NCI-H774 (cell line): ENCODE measurements at regions not wholly inside any gene's neighbourhood (a gene's known extent, or its start where the extent isn't known, plus 50 kb on each side); places are given as distances from the start of the nearest gene placed in this dataset.
"Not testable (repeated sequence)": the region's sequence is repeated elsewhere in the genome, so short reads cannot be mapped to it uniquely, and the experiment has no call there.

Source experiments
- DNase-seq: peaks from one replicate; lab custom pipeline; 2025; lab: John Stamatoyannopoulos, UW

DNA sequence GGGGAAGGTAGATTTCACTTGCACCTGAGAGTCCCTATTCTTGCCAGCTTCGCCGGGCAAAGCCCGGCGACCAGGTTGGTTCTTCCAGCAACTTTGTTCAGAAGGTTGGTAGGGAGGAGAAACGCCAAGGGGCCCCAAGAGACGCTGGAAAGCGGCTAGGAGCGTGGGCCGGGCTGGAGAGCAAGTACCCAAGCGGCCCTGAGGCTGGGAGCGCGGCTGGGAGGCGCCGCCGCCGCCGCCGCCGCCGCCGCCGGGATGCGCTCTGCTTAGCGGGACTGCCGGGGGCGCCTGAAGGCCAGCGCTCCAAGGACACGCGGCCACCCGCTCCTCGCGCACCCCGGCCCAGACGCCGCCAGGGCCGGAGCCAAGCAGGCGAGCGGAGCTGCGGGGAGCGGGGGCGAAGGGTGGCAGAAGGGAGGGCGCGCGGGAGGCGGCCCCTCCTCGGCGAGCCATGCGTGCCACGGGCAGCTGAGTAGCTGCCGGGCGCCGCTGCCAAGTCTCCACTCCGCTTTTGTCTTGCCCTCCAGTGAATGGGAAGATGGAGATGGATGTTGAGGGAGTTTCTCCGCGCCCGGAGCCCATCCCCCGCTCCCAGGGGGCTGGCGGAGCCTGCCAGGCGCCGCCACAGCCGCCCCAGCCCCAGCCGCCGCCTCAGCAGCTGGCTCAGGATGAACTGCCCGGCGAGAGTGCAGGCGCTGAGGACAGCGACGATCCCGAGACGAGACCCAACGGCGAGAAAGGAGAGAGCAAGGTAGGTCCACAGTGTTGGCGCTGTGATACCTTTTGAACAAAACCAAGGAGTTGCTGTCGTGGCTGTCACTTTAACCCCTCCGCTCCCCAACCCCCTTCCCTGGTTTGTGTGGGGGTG lies 227.4 kb upstream of the AZI2 start:
- peak; percentile 33 for DNase-seq

DNA sequence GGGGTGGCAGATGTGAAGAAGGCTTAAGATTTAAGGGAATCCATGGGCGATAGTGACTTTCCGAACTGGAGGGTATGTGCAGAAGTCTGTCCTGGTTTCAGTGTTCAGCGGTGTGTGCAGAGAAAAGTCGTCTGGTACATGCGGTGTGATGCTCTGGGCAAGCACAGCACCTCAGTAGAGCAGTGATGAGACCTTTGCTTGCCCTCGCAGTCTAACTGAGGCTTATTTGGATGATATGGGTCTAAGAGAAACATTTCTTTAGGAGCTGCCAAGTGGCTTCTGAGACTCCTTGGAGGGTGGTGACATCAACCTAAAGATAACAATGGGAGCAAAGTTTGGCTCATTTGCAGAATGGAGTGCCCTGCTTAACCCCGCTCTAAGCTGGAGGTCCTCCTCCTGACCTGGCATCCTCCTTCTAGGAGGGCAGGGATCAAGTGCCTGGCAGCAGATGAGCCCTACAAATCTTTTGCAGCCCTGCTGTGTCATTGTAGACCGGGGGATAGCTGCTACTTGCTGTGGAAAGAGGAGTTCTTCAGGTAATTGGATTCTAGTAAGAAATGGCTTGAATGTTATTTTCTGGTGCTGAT lies 228.1 kb upstream of the AZI2 start:
- no peak for DNase-seq

DNA sequence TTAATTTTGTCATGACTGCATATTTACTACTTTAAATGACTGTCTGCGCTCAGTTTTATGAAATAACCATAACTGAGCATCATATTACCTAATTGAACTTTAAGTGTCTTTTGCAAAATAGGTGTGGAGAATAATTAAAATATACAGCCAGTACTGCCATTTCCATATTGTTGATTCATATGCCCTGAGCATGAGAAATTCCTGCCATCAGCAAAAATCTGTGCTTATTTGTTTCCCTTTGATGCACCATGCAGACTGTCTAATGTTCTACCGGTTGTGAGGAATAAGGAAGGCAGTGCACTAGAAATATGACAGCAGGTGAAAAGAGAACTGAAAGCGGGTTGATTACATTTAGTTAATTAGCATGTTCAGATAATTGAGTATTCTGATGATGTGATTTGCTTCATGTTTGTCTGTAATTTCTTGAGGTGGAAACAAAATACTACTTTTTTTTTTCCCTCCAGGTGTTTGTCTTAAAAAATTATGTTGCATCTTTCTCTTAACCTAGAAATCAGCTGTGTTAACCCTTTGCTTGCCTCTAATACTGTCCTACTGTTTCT lies 229.4 kb upstream of the AZI2 start:
- DNase-seq = no peak

DNA sequence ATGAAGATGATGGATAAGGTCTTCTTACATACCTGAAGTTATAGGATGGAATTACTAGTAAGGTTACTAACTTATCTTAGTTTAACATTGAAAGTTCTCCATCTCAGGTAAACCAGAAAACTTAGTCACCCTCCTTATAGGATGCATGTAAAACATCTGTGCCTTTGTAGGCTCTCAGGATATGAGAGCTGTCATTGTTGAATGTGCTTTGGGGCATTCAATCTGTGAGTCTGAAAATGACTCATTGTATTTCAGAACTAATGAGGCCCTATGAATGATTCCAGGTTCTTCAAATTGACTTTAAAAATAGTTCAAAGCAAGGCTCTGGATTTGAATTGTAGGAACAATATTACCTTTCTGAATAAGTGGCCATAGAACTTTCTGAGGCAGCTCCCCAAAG lies 237.7 kb upstream of the AZI2 start:
- no peak for DNase-seq

DNA sequence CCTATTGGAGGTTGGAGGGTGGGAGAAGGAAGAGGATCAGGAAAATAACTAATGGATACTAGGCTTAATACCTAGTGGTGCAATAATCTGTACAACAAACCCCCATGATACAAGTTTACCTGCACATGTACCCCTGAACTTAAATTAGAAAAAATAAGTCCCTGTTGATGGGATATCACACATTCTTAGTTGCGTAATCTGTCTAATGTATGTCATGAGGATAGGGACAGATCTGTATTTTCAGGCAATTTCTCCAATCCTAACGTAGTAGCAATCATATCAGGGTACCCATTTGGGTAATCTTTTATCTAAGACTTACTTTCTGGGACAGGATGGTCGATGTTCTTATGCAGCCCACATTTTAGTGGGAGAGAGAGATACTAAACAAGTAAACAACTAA lies 239.1 kb upstream of the AZI2 start:
- DNase-seq = no peak

DNA sequence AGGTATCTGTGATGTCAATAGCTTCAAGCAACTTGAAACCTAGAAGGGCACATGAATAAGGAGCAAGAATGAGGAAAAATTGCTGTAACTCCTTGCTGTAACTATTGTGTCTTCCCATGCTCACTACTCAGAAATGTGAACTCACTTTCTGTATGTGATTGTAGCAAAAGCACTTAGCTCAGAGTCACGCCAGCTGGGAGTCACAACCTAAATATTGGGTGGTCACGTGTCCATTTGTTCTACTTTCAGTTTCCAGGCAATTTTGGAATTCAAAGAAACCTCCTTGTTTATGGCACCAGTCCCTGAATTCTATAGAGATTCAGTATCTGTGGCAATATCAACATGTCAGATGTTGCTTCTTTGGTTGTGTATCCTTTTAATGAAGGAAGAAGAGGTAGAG lies 241.6 kb upstream of the AZI2 start:
- no peak for DNase-seq

DNA sequence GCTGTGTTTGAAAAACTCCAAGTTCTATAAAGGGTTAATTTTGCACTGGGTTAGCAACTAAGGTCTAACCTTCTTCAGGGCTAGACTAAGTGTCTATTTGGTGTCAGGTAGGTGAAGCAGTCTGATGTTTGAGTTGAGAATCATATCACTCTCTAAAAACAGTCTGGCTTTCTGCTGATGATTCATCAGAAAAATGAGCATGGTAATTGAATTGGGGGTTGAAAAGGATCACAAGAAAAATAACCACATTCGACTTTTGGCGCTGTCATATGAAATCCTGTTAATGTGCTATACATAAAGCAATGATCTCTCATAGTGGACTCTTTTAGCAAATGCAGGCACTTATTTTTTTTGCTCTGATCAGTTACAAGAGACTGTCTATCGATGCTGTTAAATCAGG lies 242.2 kb upstream of the AZI2 start:
- no peak for DNase-seq

DNA sequence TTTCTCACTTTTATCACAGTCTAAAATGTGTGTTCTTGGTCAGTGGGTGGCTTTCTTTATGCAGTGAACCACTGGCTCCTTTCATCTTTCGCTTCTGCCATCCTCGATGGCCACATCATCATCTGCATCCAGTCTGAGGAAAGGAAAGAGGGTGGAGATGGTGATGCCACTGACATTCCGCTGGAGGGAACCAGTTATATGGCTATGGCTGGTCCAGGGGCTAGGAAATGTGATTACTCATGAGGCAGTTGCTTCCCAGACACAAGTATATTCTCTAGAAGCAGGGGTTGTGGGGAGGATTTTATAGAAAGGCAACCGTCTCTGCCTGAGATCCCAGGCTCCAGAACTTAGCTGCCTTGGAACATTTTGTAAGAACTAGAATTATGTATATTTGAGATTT lies 246.7 kb upstream of the AZI2 start:
- no peak for DNase-seq

DNA sequence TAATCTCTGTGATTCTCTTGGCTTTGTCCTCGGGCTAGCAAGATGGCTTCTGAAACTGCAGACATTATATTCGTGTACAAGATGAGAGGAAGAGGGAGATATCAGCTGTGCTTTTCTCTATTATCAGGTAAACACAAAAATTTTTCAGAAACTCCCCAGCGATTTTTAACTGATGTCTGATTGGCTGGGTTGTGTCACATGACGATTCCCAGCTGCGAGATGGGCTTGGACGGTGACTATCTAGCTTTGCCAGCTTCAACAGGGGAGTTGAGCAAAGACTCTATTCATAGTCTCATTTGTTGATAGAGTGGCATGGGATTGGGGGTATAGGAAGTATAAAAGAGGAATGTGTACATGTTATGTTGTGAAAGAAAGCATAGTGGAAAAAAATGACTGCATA lies 248.8 kb upstream of the AZI2 start:
- no peak for DNase-seq

DNA sequence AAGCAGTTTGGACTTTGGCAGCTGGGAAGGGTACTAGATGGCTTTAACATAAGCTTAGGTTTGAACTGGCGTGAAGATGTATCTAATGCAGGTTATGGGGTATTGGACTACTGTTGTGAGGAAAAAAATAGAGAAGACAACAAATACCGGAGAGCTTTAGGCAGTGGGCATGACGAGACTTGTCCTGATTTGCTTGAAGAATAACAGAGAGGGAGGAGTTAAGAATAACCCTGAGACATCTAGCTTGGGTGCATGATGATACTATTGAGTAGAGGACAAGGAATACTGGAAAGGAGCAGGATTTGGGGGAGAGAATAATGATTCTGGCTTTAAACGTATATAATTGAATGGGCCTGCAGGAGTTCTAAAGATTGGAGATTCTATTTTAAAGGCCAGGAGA lies 249.5 kb upstream of the AZI2 start:
- DNase-seq = no peak

DNA sequence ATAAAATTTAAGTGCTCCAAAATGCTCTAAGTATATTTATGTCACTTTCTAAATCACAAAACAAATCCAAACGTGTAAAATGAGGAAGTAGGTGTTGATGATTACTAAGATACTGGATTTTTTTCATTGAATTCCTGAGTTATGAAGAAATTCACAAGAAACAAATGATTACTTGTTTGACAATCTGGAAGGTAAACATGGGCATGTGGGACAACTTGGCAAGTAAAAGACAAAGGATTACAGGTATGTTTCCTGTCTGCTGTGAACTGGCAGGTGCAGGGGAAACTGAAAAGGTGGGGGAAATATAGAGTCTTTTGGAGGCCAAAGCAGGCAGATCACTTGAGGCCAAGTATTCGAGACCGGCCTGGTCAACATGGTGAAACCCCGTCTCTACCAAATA lies 252.7 kb upstream of the AZI2 start:
- DNase-seq = no peak

DNA sequence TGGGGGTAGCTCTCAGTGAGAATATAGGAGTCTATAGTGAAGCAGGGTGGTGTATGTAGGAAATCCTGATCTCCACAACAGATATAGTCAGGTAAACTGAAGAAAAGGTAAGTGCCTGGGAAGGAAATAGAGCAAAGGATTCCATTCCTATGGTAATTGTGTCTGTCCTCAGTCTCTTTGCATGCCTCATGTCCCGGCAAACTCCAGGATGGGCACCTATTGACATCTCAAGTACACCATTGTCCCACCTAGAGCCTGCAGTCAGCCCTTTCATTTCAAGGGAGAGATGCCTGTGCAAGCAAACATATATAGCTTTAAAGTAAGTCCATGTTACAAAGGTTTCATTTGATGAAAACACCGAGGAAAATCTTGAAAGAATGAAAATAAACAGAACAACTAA lies 257.7 kb upstream of the AZI2 start:
- no peak for DNase-seq

DNA sequence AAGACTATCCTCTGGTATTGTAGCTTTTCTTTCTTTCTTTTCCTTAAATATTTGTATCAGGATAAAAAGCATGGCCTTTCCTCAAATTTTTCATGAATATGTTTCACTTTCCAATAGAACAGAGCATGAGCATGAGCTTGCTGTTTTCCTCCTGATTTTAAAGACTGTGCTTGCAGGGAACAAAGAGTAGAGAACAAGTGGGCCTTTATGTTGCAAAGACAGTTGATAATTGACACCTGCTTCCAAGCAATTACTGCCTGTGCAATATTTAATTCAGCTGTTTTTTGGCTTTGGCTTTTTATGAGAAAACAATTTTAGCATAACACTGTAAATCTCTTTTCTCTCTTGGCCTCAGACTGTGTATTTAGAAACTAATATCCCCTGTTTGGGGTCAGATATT lies 263.6 kb upstream of the AZI2 start:
- DNase-seq = peak; percentile 25

DNA sequence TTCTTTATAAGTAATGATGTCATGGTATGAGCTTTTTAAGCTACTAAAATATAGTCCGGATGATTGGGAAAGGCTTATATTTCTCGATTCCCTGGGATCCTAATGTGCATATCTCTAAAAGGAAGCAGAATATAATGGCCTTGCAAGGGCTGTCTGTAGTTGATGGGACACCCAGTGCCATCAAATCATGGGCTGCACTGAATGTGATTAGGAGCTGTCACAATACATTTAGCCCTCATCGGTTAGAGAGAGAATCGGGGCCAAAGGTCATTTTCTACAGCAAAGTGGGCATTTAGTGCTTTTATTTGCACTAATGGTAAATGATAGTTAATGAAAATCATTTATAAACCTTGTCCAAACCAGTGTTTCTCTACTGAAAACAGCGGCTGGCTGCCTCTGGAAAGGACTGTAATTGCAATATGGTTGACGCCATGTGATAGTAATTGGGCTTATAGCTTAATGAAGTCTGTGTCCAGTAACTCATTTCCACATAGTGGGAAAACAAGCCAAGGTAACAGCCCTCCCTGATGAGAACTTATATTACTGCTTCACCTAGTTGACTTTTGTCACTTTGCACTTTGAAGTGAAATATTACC lies 265.0 kb upstream of the AZI2 start:
- no peak for DNase-seq

DNA sequence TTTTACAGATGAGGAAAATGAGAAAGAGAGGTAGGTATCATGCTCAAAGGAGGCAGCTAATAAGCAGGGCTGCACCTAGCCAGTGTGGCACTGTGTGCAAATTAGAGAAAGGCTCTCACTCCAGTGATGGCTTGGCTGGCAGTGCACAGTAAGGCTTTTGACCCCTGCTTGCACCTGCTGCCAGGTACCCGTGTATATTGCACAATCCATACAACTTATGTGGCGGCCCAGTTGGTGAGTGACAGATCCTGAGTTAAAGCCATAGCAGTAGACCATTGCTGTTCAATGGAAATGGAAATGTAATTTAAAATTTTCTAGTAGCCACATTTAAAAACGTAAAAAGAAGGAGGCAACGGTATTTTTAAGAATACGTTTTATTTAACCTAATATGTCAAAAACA lies 266.4 kb upstream of the AZI2 start:
- no peak for DNase-seq

DNA sequence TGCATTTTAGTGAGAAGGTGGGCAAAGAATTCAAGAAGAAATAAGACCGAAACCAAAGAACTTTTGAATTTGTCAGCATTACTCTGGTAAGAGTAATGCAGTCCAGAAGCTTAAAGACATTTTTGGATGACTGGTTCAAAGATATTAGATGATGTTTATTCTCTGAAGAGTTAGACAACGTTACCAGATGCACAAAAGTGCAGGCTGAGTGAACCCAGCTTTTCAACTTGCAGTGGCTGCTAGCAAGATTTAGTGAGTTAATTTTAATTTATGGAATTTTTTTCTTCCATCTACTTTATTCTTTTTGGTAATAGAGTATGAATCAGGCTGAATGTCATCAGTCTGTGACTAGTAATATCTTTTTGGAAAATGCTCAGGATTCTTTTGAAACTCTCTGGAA lies 267.3 kb upstream of the AZI2 start:
- DNase-seq = no peak

DNA sequence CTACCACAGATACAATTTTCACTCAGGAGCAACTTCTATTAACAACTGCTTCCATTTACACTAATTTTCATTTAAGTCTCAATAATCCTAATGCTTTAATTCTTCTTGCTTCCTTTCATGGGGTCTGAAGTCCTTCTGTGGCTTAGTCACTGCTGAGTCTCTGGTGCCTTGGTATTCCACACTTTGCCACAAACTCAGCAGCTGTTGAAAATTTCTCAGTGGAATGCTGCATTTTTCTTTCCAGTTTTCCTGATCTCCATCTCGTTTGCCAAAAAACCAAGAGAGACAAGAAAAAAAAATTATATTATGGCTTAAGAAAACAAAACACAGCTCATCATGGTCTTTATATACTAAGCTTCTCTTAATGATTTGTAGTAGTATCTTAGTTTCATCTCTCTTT lies 269.2 kb upstream of the AZI2 start:
- no peak for DNase-seq

DNA sequence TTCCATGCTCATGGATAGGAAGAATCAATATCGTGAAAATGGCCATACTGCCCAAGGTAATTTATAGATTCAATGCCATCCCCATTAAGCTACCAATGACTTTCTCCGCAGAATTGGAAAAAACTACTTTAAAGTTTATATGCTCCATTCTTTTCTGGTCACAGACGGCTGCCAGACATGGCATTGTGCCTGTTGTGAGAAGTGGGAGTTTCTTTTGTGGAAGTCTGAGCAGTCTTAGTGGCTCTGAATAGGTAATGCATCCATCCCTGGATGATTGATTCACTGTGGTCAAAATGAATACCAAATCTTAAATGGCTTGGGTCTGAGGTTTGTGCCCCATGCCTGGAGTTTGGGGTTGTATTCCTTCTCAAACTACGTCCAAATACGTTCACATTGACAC lies 274.5 kb upstream of the AZI2 start:
- no peak for DNase-seq

DNA sequence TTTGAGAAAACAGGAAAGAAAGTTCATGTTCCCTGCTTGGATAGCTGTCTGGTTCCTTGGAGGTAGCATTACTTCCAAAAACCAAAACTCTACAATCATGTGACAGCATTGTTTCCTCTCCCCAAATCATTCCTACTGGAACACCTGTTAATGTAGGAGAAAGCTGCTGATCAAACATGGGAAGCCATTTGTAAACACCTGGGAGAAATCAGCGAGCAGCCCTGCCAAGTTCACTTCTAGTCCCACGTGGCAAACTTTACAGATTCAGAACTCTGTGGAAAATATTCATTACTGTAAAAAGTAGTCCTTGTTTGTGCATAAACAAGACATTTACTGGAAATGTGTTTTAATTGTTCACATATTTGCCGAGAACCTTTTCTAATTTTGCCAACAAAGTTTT lies 275.5 kb upstream of the AZI2 start:
- no peak for DNase-seq

DNA sequence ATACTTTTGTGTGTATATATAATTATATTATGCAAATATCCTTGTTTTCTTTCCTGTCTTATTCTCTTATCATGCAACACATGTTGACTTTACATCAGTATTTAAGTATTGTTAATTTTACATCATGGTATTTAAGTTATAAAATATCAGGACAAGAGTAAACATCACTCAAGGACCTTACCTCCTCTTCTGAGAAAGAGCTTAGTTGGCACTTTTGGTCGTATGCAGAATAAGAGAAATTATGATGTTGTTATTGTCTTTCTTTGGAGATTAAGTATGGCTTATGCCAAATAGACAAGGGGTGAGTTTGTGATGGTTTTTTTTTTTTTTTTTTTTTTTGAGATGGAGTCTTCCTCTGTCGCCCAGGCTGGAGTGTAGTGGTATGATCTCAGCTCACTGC lies 279.2 kb upstream of the AZI2 start:
- not testable (repeated sequence) for DNase-seq

DNA sequence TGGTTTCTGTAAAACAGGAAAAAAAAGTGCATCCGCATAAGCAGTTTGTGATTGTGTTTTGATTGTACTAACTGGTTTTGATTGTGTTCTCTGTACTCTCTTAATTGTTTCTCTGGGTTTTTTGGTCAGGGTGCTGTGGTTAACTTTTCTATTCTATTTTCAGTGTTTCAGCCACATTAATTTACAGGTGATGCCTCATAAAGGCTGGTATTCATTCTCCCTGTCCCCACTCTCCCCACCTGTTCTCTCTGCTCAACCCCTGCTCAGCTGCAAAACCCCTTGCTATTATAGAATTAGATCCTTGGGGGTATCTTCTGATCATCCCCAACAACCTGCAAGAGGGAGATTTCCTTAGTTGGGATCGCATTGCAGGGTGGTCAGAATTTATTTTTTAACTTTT lies 285.4 kb upstream of the AZI2 start:
- DNase-seq = no peak

DNA sequence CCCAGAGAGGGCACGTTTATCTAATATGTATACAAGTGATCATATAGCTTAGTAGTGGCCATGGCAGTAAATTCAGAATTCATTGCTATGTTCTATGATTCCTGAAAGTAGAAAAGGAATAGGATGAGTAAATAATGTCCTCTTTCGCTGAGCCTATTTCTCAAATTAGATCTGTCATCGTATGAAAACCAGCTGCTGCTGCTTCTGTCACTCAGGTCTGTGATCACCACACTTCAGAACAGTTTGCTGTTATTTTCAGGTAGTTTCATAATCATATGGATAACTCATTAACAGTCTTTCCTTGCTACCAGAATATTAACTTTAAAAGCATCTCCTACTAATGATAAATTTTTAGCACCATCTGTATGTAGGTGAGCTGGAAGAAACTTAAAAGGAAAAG lies 289.1 kb upstream of the AZI2 start:
- no peak for DNase-seq

DNA sequence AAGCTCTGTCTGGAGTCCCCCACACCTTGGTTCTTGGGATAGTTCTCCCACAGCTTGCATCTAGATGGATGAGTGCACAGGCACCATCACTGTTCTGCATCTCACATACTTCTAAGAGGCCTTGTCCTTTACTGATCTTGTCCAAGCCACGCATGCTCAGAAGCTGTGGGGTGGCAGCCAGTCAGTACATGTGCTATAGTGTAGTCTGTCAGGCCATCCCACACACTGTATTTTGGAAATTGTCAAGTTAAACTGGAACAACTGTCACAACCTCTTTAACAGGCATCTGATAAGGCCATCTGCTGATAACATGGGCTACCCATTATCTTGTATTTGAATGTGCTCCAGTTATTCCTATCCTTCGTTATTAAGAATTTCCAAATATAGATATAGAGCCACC lies 296.5 kb upstream of the AZI2 start:
- no peak for DNase-seq
